Thoracic aorta (tissue), 2 donors: ENCODE measurements at regions not wholly inside any gene's neighbourhood (a gene's known extent, or its start where the extent isn't known, plus 50 kb on each side); places are given as distances from the start of the nearest gene placed in this dataset.
"Not testable (repeated sequence)": the region's sequence is repeated elsewhere in the genome, so short reads cannot be mapped to it uniquely, and the experiment has no call there.

Experiments
- ATAC-seq: fragments of 150-250 bp; one replicate; pipeline ENCODE4 v1.8.0; 2017; ENCODE audit warnings: low read depth; ENCODE audit not compliant: insufficient number of reproducible peaks, low FRiP score
- DNase-seq: peaks from one replicate; pipeline ENCODE4 v3.0.0-alpha.2; 2020; ENCODE audit warnings: low spot score
- H3K27ac ChIP-seq, 2 donors: fragments of 200-600 bp; sonication (generic); 1 replicate in 1 of 2; 2 replicates in 1 of 2; pipeline ENCODE4 v1.5.1; 2016; ENCODE audit warnings: mild to moderate bottlenecking in 2 of 2, moderate library complexity in 2 of 2
- H3K27me3 ChIP-seq: fragments of 200-600 bp; sonication (generic); replicated peaks from 2 replicates; pipeline ENCODE4 v1.6.0; 2016; ENCODE audit warnings: mild to moderate bottlenecking; ENCODE audit not compliant: insufficient read depth
- H3K36me3 ChIP-seq: fragments of 200-600 bp; sonication (generic); one replicate; pipeline ENCODE4 v1.5.1; 2016
- H3K4me1 ChIP-seq, 2 donors: fragments of 200-600 bp; sonication (generic); 1 replicate in 1 of 2; 2 replicates in 1 of 2; pipeline versions ENCODE4 v1.5.1 to v1.6.0; 2016; ENCODE audit warnings: low read depth in 2 of 2, mild to moderate bottlenecking in 1 of 2; ENCODE audit not compliant: control insufficient read depth in 1 of 2
- H3K4me3 ChIP-seq: fragments of 200-600 bp; sonication (generic); 2 replicates; pipeline ENCODE4 v1.5.1; 2016; ENCODE audit warnings: mild to moderate bottlenecking
- H3K9me3 ChIP-seq: fragments of 200-600 bp; sonication (generic); 2 replicates; pipeline ENCODE4 v1.5.1; 2016
- CTCF ChIP-seq: fragments of 200-600 bp; sonication (generic); IDR thresholded peaks from one replicate; pipeline ENCODE4 v1.5.1; 2019; ENCODE audit warnings: antibody characterized with exemption

GRCh38 chr16:59848296-59848695 is 1114.2 kb upstream of the GOT2 start:
- no peaks in the 10 kb centered on the region for H3K27me3 ChIP-seq
- DNase-seq (no peak), ATAC-seq (no peak)
- H3K27ac ChIP-seq, result no peak overlapping the region
- no peak for TF ChIP-seq CTCF
- no peaks in the 10 kb centered on the region for H3K9me3 ChIP-seq
- no peaks in the 10 kb centered on the region for H3K36me3 ChIP-seq
- no peak overlapping the region for H3K4me3 ChIP-seq
- no peaks in the 10 kb centered on the region for H3K4me1 ChIP-seq

- Histone ChIP-seq H3K36me3 (no peaks in the 10 kb centered on the region), H3K9me3 (no peaks in the 10 kb centered on the region), H3K27ac (no peak overlapping the region), H3K4me3 (no peak overlapping the region), H3K4me1 (no peaks in the 10 kb centered on the region), H3K27me3 (no peaks in the 10 kb centered on the region)
- DNase-seq, result no peak
- ATAC-seq, result no peak
- no peak for TF ChIP-seq CTCF
These were observed 1106.1 kb upstream of the GOT2 start for GRCh38 chr16:59840169-59840568.

- no peaks in the 10 kb centered on the region for H3K27me3 ChIP-seq
- DNase-seq (no peak), ATAC-seq (no peak)
- no peaks in the 10 kb centered on the region for H3K36me3 ChIP-seq
- TF ChIP-seq CTCF, result no peak
- no peak overlapping the region for H3K4me3 ChIP-seq
- H3K27ac ChIP-seq, result no peak overlapping the region
- H3K4me1 ChIP-seq, result no peaks in the 10 kb centered on the region
- H3K9me3 ChIP-seq, result no peaks in the 10 kb centered on the region
These were observed 1092.7 kb upstream of the GOT2 start for GRCh38 chr16:59826767-59827166.

GRCh38 chr16:59809488-59809887 is 1075.4 kb upstream of the GOT2 start:
- not testable (repeated sequence) for DNase-seq, H3K9me3 ChIP-seq, H3K27me3 ChIP-seq, H3K36me3 ChIP-seq, H3K27ac ChIP-seq, H3K4me1 ChIP-seq, H3K4me3 ChIP-seq, ATAC-seq

GRCh38 chr16:59783191-59783590 is 1049.1 kb upstream of the GOT2 start:
- Histone ChIP-seq H3K27ac (no peak overlapping the region), H3K36me3 (no peaks in the 10 kb centered on the region), H3K27me3 (no peaks in the 10 kb centered on the region), H3K4me3 (no peak overlapping the region), H3K4me1 (no peaks in the 10 kb centered on the region), H3K9me3 (no peaks in the 10 kb centered on the region)
- DNase-seq (no peak), ATAC-seq (no peak)
- TF ChIP-seq CTCF, result no peak

- no peak overlapping the region for H3K27ac ChIP-seq
- H3K27me3 ChIP-seq, result no peaks in the 10 kb centered on the region
- ATAC-seq (no peak), DNase-seq (no peak)
- TF ChIP-seq CTCF, result no peak
- H3K4me3 ChIP-seq, result no peak overlapping the region
- H3K36me3 ChIP-seq, result no peaks in the 10 kb centered on the region
- no peaks in the 10 kb centered on the region for H3K4me1 ChIP-seq
- H3K9me3 ChIP-seq, result no peaks in the 10 kb centered on the region
These were observed 1039.2 kb upstream of the GOT2 start for GRCh38 chr16:59773330-59773729.
